Rectal smooth muscle tissue (tissue), 1 donor: ENCODE measurements at regions not wholly inside any gene's neighbourhood (a gene's known extent, or its start where the extent isn't known, plus 50 kb on each side); places are given as distances from the start of the nearest gene placed in this dataset.

Source experiments
- H3K27ac ChIP-seq: one replicate; pipeline ENCODE4 v1.7.0; 2013; ENCODE audit warnings: low read depth, low read length, inconsistent platforms
- H3K27me3 ChIP-seq: one replicate; pipeline ENCODE4 v1.7.0; 2013; ENCODE audit warnings: low read length; ENCODE audit not compliant: control insufficient read depth, insufficient read depth
- H3K36me3 ChIP-seq: one replicate; pipeline ENCODE4 v1.7.0; 2013; ENCODE audit warnings: low read length; ENCODE audit not compliant: control insufficient read depth, insufficient read depth
- H3K4me1 ChIP-seq: one replicate; pipeline ENCODE4 v1.7.0; 2013; ENCODE audit warnings: low read length; ENCODE audit not compliant: control insufficient read depth, insufficient read depth
- H3K4me3 ChIP-seq: one replicate; pipeline ENCODE4 v1.7.0; 2013; ENCODE audit warnings: low read length
- H3K9ac ChIP-seq: one replicate; pipeline ENCODE4 v1.7.0; 2013; ENCODE audit warnings: low read length

DNA sequence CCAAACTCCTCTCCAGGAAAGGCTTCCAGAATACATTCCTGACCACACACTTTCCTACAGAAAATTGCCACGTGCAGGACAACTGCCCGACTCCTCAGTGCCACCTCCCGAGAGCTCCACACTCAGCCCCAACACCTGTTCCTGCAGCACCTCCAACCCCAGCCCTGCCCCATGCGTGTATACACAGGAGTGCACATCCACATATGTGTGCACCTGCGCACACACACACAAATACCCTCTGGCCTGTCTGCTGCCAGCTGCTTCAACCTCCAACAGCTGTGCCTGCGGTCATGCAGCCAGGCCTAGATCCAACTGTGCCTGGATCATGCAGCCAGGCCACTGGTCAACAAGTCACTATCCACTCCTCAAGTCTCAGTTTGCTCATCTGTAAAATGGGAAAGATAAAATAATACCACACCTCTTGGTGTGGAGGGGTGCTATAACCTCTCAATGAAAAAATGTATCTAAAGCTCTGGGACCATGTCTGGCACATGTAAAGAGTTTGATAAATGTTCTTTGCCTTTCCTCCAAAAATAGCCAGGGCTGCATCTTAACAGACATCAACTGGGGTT lies 152.1 kb upstream of the ID2 start:
- Histone ChIP-seq H3K9ac (no peak overlapping the region), H3K27ac (no peak overlapping the region), H3K36me3 (no peaks in the 10 kb centered on the region), H3K27me3 (no peaks in the 10 kb centered on the region), H3K4me1 (no peaks in the 10 kb centered on the region), H3K4me3 (no peak overlapping the region)

DNA sequence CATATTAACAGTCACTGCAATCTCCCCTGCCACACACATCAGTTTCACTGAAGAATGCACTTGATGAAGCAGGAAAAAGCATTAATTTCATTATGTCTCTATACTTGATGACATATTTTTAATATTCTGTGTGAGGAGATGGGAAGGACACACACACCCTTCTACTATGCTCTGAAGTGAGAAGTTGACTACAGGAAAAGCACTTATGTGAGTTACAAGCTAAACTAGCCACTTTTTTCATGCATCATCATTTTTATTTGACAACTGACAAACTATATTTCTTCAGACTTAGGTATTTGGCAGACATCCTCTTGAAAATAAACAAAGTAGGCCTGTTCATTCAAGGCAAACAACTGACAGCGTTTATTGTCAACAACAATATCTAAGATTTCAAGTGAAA lies 150.4 kb upstream of the ID2 start:
- Histone ChIP-seq H3K4me3 (no peak overlapping the region), H3K9ac (no peak overlapping the region), H3K4me1 (no peaks in the 10 kb centered on the region), H3K27ac (no peak overlapping the region), H3K36me3 (no peaks in the 10 kb centered on the region), H3K27me3 (no peaks in the 10 kb centered on the region)

DNA sequence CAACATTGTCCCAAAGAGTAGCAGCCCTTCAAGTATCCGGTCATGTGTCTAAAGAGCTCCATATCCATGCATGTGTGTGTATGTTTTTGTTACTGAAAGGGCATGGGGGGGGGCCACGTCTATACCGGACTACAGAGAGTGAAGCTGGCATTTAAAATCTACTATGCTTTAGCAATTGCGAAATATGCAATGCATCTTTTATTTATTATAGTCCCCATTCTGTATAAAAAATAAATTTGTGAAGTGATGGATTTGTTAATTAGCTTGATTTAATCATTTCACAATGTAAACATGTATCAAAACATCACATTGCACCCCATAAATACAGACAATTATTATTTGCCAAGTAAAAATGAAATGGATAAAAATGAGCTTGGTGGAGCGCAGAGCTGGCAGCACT lies 149.4 kb upstream of the ID2 start:
- Histone ChIP-seq H3K4me3 (no peak overlapping the region), H3K4me1 (no peaks in the 10 kb centered on the region), H3K27ac (no peak overlapping the region), H3K9ac (no peak overlapping the region), H3K36me3 (no peaks in the 10 kb centered on the region), H3K27me3 (no peaks in the 10 kb centered on the region)

DNA sequence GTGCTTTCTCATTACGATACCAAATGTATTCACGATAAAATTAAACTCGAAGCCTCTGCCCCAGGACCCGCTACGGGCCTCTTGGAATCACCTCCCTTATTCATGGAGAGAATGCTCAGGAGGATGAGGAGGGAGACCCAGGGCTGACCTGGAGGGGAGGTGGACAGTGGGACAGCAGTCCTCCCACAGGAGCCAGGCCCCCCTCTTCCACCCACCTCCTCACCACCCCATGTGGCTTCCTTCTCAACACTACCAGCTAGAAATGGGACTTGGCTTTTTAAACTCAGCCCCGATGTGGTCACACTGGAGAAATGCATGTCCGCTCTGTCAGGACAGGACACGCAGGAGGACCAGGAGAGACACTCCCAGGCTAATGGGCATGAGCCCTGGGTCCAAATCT lies 147.9 kb upstream of the ID2 start:
- H3K4me1 ChIP-seq, result no peaks in the 10 kb centered on the region
- no peak overlapping the region for H3K9ac ChIP-seq
- H3K27ac ChIP-seq, result no peak overlapping the region
- H3K27me3 ChIP-seq, result no peaks in the 10 kb centered on the region
- H3K4me3 ChIP-seq, result no peak overlapping the region
- no peaks in the 10 kb centered on the region for H3K36me3 ChIP-seq

DNA sequence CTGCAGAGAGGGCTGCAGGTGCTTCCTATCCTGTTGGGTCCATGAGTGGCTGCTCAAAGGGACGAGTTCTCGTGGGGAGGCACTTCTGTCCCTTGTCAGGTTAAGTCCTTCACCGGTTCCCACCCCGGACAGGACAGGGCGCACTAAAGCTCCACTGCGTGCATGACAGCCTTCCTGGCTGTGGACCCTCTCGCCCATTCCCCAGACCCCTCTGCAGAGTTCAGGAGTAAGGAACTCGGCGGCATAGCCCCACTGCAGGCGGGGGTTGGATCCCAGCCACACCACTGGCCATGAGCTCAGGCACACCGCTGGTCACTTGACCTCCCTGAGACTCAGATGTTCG lies 147.5 kb upstream of the ID2 start:
- no peak overlapping the region for H3K9ac ChIP-seq
- H3K4me3 ChIP-seq, result no peak overlapping the region
- H3K4me1 ChIP-seq, result no peaks in the 10 kb centered on the region
- no peak overlapping the region for H3K27ac ChIP-seq
- H3K36me3 ChIP-seq, result no peaks in the 10 kb centered on the region
- no peaks in the 10 kb centered on the region for H3K27me3 ChIP-seq

DNA sequence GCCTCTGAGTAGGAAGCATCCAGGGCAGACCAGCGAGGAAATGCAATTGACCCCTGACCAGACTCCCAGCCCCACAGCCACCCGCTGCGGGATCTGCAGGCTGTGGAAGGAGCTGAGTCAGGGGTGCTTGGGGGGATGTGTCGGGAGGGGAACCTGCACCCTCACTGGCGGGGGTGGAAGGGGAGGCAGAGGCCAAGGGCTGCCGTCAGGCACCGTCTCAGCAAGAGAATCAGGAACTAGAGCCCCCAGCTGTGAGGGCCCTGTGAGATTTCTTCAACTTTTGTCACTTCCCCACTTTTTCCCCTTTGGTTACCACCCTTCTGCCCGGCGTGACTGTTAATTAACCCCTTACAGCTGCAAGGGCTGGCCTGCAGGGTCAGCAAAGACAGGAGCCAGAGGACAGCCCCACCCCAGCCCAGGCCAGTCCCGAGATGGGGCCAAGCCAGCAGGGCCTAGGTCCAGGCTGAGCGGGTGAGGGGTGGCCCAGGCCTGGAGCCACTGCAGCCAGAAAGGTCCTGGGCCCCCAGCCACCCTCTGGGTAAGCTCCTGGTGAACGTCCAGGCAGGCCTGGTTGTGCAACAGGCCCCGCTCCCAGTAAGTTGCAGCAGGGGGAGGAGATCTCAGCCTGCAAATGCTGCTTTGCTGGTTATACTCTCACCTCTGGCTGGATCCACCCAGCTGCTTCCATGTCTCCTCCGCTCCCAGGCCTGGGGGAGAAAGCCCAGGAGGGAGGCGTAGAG lies 147.0 kb upstream of the ID2 start:
- Histone ChIP-seq H3K27ac (peak overlapping the region; percentile 18), H3K4me3 (no peak overlapping the region), H3K4me1 (no peaks in the 10 kb centered on the region), H3K27me3 (no peaks in the 10 kb centered on the region), H3K9ac (no peak overlapping the region), H3K36me3 (no peaks in the 10 kb centered on the region)

DNA sequence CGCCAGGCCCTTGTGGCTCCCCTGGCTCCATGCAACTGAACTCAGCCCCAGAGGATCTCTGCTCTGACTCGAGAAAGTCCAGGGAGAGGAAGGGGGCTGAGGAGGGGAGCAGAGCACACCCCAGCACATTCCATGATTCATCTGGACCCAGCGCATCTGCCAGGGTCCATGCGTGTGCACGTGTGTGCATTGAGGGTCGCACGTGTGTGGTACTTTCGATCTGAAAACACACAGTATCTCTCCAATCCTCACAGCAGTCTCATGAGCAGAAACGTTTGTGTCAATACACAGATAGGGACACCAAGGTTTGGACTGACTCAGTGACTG lies 146.4 kb upstream of the ID2 start:
- Histone ChIP-seq H3K9ac (no peak overlapping the region), H3K27me3 (no peaks in the 10 kb centered on the region), H3K4me1 (no peaks in the 10 kb centered on the region), H3K4me3 (no peak overlapping the region), H3K36me3 (no peaks in the 10 kb centered on the region), H3K27ac (peak overlapping the region; percentile 18)

DNA sequence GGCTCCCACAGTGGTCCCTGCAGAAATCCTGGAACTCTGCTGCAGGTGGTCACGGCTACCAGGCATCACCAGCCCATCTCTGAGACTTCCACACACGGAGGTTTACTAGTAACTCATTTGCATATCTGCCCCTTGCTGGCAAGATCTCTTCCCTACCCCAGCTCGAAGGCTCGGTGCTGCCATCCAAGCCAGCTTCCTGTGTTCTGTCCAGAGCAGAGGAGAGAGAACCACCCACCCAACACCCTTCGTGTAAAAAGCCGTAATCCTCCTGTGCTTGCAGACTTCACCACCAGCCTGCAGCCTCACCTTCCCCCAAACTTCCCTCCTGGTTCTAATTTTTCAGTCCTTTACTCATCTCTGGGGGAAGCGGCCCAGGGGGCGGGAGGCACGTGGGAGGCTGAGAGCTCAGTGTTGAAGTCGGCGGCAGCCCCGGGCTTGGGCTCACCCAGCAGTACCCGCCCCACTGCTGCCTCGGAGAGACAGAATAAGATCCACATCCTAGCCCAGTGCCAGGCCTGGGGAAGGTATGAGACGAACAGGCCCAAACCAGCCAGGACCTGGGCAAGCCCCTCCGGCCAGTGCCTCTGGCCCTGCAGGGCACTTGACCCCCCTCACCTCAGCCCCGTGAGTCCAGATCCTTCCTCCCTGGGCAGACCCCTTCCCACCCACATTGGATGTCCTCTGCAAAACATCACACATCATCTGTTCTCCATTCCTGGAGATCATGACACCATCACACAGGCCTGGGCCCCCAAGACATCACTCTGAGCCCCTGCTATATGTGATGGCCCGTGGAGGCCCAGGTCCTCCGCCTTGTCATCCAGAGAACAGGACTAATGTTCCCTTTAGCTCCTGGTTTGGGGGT lies 145.8 kb upstream of the ID2 start:
- H3K27me3 ChIP-seq, result no peaks in the 10 kb centered on the region
- H3K4me1 ChIP-seq, result no peaks in the 10 kb centered on the region
- H3K9ac ChIP-seq, result no peak overlapping the region
- no peak overlapping the region for H3K27ac ChIP-seq
- no peaks in the 10 kb centered on the region for H3K36me3 ChIP-seq
- no peak overlapping the region for H3K4me3 ChIP-seq

DNA sequence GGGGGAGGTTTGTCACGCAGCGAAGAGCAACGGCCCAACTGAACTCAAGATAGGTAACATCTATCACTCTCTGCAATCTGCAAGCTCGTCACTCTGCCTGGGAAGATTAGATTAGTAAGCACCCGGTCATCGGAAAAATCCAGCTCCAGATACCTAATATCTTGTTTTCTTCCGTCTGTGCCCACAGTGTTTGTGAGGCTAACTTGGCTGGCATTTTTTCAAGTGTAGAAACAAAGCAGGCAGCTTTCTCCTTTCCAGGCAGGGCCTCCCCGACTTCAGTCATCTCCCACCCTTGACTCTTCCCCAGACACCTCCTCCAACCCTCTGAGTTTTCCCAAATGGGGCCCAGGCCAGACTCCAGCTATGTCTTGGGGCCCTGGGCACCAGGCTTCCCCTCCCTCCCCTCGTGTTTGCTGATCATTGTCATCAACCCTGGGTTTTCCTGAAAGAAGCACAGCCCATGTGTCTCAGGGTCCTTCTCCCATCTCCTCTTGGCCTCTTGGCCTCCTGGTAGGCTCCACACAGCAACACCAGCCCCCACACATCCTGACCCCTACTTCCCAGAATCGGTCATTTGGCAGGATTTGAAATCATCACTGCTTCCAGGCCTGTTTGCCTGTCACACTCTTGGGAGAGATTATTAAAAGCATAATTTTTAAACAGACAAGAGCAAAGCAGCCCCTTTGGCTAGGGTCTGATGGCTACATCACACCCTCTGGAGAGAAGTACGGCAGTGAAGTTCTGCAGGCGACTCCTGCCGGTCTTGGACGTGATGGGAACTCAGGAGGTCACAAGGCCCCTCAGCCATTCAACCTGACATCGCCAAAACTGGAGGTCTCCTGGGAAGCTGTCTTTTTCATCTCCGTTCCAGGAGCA lies 144.9 kb upstream of the ID2 start:
- H3K27ac ChIP-seq, result no peak overlapping the region
- H3K36me3 ChIP-seq, result no peaks in the 10 kb centered on the region
- no peaks in the 10 kb centered on the region for H3K27me3 ChIP-seq
- no peak overlapping the region for H3K4me3 ChIP-seq
- H3K9ac ChIP-seq, result no peak overlapping the region
- H3K4me1 ChIP-seq, result no peaks in the 10 kb centered on the region

DNA sequence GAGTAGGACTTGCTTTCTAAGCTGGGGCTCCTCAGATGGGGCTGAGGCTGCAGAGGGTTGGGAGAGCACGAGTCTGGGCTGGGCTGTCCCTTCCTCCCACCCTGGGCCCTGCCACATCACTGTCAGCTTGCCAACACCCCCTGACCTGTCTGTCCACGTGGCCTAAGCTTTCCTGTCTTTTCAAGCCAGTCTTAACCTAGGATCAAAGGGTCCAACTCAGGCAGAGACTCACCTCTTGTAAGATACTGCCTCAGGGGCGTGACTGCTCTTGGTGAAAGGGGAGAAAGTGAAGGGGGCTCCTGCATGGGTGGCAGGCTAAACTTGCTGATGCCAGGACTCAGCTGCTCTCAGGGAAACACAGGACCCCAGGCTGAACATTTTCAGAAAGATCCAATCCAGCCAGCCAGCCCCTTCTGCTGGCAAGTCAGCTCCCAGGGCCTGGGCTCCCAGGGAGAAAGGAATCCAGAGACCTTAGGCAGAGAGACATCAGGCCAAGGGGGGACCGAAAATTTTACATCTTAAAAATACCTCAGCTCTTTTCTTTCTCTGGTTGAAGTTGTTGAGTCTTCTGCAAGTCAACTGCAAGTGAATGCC lies 144.2 kb upstream of the ID2 start:
- no peak overlapping the region for H3K27ac ChIP-seq
- H3K36me3 ChIP-seq, result no peaks in the 10 kb centered on the region
- H3K4me3 ChIP-seq, result no peak overlapping the region
- no peak overlapping the region for H3K9ac ChIP-seq
- no peaks in the 10 kb centered on the region for H3K27me3 ChIP-seq
- no peaks in the 10 kb centered on the region for H3K4me1 ChIP-seq

DNA sequence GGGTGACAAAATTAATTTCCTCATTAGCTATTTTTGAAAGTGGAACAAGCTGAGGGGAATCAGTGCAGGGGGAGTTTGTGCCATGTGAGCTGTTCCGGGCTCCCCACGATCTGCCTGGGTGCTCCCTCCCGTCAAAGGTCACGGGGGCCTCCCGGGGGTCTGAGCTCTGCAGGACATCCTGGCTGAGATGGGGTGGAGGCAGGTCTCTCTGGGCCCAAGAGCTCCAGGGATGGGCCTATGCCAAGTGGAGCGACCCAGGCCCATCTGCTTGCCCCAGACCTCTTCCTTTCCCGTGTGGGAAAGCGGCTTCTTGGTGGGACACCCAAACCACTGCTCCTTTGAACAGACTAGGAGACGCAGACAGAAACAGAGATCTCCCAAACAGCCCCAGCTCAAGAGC lies 143.3 kb upstream of the ID2 start:
- no peak overlapping the region for H3K4me3 ChIP-seq
- H3K27ac ChIP-seq, result no peak overlapping the region
- no peak overlapping the region for H3K9ac ChIP-seq
- H3K4me1 ChIP-seq, result no peaks in the 10 kb centered on the region
- H3K36me3 ChIP-seq, result no peaks in the 10 kb centered on the region
- no peaks in the 10 kb centered on the region for H3K27me3 ChIP-seq
